Epithelial cell of esophagus (primary cell): ENCODE measurements at regions not wholly inside any gene's neighbourhood (a gene's known extent, or its start where the extent isn't known, plus 50 kb on each side); places are given as distances from the start of the nearest gene placed in this dataset.

Experiments used
- DNase-seq: peaks from one replicate; pipeline ENCODE4 v3.0.0; 2010; ENCODE audit warnings: low read depth
- H3K4me3 ChIP-seq: 2 replicates; pipeline ENCODE4 v1.5.1; 2011; ENCODE audit warnings: mild to moderate bottlenecking, low read length, control low read depth
- TF ChIP-seq, protein P1 (sequence below): IDR thresholded peaks from 2 replicates; pipeline ENCODE4 v1.5.1; 2011; ENCODE audit warnings: low read depth, mild to moderate bottlenecking, low read length, control low read depth, inconsistent platforms; ENCODE audit not compliant: insufficient read depth; ENCODE audit errors: missing control alignments

DNA sequence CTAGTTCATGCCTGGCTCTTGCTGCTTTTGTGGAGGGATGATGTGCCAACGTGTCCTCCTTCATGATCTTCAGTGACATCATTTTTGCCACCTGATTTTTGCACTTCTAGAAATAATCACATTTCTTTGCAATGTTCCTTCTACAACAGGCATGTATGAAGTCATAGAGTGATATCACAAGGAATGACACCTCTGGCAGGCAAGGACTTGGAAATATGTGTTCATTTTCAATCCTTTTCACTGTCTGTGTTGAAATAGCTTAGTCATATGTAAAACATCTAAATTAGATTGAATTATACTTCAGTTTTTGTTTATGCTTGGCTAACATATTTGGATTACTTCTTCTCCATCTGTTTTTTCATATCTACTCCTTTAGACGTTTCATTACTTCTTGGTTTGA lies 221.2 kb upstream of the STK26 start:
- DNase-seq: peak; percentile 39
- no peak overlapping the region for H3K4me3 ChIP-seq
- TF ChIP-seq, protein P1, sequence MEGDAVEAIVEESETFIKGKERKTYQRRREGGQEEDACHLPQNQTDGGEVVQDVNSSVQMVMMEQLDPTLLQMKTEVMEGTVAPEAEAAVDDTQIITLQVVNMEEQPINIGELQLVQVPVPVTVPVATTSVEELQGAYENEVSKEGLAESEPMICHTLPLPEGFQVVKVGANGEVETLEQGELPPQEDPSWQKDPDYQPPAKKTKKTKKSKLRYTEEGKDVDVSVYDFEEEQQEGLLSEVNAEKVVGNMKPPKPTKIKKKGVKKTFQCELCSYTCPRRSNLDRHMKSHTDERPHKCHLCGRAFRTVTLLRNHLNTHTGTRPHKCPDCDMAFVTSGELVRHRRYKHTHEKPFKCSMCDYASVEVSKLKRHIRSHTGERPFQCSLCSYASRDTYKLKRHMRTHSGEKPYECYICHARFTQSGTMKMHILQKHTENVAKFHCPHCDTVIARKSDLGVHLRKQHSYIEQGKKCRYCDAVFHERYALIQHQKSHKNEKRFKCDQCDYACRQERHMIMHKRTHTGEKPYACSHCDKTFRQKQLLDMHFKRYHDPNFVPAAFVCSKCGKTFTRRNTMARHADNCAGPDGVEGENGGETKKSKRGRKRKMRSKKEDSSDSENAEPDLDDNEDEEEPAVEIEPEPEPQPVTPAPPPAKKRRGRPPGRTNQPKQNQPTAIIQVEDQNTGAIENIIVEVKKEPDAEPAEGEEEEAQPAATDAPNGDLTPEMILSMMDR: no peak

DNA sequence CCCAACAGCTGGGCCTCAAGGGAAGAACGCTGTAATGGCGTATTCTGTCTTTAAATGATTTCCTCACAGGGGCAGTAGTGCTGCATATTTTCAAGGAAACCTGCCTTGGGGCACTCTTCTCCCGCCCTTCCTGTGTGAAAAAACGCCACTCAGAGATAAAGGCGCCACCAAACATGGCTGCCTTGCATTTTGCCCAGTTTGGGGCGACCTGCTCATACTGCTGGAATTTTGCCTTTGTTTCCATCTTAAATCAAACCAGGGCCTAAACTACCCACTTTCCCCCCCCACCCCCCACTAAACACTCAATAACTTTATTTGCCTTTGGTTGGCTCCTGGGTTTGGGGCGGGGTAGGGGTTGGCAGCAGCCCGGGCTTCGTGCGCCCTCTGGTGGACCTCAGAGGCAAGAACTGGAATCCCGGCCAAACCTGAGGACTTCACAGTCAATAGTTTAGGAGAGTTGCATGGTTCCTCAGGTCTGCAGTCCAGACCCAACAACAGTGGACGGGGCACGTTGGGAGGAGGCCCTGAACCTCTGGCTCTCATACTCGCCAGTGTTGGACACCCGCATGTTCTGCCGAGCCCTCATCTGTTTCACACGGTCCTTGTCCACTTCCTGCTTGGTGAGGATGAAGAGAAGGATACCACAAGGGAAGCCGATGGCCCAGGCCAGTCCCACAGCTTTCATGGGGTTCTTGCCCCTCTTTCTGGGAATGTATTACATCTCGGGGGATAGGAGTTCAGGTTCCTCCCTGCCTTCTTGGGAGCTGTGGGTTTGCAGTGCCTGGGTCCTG lies 220.1 kb upstream of the STK26 start:
- no peak for DNase-seq
- TF ChIP-seq, protein P1: no peak
- H3K4me3 ChIP-seq: no peak overlapping the region

DNA sequence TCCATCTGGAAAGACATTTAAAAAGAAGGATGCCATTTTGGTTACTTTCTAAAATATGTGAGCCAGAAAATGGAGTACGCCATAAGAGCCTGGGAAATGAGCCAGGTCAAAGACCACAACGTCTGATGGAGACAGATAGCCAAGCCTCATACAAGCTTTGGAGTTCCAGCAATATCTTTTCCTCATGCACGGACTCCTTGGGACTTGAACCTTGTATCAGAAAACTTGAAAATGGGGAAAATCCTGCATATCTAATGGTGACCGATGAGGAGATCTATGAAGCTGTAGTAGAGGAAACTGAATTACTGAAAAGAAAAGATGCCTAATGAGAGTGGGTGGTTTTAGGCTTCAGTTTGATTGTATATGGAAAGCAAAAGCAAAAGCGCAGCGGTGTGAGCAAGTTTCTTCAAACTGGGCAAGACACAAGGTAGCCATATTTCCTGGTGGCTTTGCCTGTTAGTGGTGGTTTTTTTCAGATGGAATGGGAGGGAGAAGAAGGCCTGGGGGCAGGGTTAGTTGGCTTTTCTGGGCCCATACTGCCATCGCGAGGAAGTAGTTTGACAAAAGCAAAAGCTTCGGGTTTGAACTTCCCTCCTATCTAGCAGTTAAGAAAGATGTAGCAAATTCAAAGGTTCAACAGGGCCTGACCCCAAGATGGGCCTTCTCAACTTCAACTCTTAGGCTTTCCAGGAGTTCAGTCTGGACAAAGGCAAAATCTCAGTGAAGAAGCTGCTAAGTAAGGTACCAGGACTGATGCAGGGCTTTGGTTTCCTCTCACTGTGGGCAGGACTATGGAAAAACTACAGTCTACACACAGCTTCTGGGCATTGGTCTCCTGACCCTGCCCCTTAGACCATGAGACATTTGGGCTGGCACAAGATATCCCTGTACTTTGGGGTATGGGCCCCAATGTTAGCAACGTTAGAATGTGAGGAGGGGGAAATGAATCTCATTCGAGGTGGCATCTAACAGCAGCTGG lies 210.0 kb upstream of the STK26 start:
- H3K4me3 ChIP-seq: no peak overlapping the region
- TF ChIP-seq, protein P1: no peak
- DNase-seq: no peak

DNA sequence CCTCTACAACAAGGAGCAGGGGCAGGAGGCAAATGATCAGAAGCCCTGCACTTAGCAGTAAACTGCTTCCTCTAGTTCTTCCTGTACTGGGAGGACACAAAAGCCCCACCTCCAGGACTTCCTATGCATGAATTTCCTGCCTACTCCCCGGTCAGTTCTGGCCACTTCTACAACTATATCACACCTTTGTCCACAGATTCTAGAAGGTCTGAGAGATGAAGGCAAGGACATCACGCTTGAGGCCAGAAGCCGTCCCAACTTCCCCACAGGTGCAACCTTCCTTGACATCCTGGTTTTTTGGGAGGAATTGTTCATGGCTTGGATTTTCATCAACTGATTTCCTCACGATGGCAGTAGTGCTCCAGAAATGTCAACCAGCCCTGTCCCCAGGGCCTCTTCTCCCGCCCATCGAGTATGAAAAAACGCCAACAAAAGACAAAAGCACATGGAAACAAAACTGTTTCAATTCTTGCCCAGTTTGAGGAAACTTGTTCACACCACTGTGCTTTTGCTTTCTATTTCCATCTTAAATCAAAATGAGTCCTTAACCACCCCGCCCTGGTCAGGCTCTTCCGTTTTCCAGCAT lies 206.5 kb upstream of the STK26 start:
- TF ChIP-seq, protein P1: no peak
- no peak overlapping the region for H3K4me3 ChIP-seq
- DNase-seq: no peak

DNA sequence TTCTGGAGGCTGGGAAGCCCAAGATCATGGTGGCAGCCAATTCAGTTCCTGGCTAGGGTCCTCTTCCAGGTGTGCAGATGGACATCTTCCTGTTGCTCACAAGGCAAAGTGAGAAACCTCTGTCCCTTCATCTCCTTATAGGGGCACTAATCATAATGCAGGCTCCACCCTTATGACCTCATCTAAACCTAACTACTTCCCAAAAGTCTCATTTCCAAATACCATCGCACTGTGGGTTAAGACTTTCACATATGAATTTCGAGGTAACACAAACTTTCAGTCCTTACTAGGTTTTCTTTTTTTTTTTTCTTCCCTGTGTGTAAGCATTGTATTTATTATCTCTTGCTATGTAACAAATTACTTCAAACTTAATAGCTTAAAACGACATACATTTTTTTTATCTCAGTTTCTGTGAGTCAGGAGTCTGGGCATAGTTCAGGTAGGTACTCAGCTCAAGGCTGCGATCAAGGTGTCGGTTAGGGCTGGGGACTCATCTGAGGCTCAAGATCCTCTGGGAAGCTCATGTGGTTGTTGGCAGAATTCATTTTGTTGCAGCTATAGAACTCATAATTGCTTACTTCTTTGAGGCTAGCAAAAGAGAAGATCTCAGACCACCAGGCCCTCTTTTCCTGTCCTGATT lies 204.7 kb upstream of the STK26 start:
- no peak for DNase-seq

More for the DNA sequence above, 204.7 kb upstream of the STK26 start:
- TF ChIP-seq, protein P1: no peak
- H3K4me3 ChIP-seq: no peak overlapping the region
